HG02884 (cell line): ENCODE measurements at regions not wholly inside any gene's neighbourhood (a gene's known extent, or its start where the extent isn't known, plus 50 kb on each side); places are given as distances from the start of the nearest gene placed in this dataset.
A peak's percentile ranks its signal among the peaks of the same experiment; 100 is the strongest.
"Not testable (repeated sequence)": the region's sequence is repeated elsewhere in the genome, so short reads cannot be mapped to it uniquely, and the experiment has no call there.

Source experiments
- ATAC-seq: cut with Tn5 transposase; IDR thresholded peaks from one replicate; pipeline ENCODE4 v1.9.1; 2021; ENCODE audit warnings: mild to moderate bottlenecking, moderate library complexity; ENCODE audit not compliant: unreplicated experiment

GRCh38 chr1:234809854-234810245, 199.9 kb upstream of the IRF2BP2 start:
- ATAC-seq = not testable (repeated sequence)

DNA sequence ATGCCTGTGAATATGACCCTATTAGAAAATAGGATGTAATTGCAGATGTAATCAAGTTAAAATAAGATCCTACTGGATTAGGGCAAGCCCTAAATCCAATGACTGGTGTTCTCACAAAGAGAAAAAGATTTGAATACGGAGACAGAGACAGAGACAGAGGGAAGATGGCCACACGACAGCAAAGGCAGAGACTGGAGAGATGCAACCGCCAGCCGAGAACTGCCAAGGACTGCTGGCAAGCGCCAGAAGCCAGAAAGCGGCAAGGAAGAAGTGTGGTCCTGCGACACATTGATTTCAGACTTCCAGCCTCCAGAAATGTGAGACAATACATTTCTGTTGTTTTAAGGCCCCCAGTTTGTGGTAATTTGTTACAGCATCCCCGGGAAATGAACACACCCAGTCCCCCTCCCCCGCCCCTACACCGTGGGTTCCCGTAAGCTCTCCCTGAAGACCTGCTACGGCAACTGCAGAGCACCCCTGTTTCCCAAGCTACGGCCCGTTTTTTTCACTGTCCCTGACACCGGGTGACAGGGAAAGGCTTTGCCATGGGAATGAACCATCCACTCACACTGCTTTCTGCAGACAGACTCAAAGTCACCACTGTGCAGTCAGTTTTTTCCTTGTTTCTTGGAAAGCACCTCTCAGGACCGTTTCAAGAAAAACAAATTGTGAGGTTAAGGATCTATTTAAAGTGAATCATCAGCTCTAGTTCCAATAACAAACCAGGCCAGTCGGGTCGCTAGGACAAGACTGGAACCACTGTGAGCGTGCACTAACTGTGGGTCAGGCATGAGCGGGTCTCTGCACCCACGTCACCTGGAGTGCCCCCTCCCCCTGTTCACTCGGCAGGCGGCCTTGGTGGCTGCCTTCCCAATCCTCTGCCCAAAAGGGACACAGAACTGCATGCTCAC, 199.2 kb upstream of the IRF2BP2 start:
- peak; percentile 73 for ATAC-seq

DNA sequence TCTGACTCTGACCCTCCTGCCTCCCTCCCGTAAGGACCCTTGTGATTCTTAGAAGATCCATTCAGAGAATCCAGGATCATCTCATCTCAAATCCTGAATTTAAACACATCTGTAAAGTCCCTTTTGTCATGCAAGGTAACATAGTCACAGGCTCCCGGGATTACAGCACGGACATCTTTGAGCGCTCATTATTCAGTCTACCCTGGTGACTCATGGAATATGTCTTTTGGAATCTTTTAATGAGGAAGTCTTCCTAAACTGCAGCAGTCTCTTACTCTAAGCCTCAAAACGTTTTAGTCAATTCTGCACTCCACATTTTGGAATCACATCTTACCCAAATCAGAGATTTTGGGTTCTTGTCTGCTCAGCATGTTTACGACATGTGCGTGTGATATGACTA, 198.5 kb upstream of the IRF2BP2 start:
- not testable (repeated sequence) for ATAC-seq

DNA sequence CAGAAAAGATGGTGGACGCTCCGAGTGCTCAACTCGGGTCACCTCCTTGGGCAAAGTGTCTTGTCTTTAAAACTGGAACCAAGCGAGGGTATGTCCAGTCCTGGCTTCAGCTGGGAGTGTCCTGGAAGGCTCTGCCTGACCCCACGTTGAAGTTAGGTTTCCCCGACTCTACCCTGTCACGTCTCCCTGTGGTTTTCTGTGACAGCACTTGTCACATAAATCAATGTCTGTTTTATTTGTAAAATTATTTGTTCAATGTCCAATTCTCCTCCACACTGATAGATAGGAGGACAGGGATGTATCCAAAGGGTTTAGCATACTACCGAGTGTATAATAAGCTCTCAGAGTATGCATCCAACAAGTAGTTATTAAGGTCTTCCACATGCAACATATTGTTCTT, 197.7 kb upstream of the IRF2BP2 start:
- not testable (repeated sequence) for ATAC-seq

GRCh38 chr1:234802586-234802985, 192.6 kb upstream of the IRF2BP2 start:
- ATAC-seq = not testable (repeated sequence)

DNA sequence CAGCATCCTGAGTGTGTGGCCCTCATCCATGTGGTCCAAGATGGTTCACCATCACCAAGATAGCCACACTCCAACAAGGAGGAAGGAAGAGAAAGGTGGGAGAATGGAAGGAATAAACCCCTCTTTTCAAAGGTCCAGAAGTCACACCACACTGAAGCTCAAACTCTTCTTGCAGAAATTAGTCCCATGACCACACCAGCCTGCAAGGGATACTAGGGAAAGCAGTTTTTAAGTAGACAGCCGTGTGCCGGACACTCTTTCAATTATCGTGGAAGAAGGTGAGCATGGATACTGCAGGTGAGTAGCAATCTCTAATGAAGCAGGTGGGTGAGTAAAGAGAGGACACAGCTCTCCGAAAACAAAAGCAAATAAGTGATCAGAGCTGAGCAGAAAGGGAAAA, 191.7 kb upstream of the IRF2BP2 start:
- ATAC-seq = not testable (repeated sequence)

GRCh38 chr1:234801147-234801546, 191.2 kb upstream of the IRF2BP2 start:
- not testable (repeated sequence) for ATAC-seq

DNA sequence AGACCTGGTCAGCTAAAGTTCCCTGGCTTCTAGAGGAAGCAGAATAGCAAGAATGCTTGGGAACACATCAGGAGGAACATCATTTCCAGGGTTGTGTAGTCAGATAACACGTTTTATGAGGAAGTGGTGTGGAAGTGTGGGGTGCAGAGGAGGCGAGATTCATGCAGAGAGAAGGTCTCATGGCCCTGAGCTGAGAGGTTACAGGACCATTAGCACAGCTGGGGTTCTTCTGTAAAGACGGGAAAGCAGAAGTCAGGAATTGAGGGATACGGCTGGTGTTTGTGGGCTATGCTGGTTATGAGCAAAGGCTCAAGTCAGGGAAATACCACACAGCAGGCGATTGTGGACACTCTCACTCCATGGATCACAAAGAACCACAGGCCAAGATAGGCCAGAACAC, 190.6 kb upstream of the IRF2BP2 start:
- not testable (repeated sequence) for ATAC-seq

DNA sequence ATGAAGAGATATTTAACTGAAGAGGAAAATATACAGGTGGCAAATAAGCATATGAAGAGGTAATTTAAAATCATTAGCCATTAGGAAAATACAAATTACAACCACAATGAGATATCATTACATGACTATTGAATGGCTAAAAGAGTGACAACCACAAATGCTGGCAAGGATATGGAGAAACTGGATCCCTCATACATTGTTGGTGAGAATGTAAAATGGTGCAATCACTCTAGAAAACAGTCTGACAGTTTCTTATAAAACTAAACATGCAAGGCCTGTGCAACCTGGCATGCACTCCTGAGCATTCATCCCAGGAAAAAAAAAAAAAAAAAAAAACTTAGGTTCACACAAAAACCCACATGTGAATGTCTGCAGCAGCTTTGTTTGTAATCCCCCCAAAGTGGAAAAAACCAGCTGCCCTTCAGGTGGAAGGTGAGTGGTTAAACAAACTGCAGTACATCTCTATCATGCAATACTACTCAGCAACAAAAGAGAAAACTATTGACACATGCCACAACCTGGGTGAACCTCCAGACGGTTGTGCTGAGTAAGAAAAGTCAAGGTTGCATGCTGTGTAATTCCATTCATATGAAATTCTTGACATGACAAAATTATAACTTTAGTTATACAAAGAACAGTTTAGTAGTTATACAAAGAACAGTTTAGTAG, 189.2 kb upstream of the IRF2BP2 start:
- ATAC-seq = not testable (repeated sequence)

GRCh38 chr1:234797216-234797615, 187.2 kb upstream of the IRF2BP2 start:
- not testable (repeated sequence) for ATAC-seq

GRCh38 chr1:234796438-234796792, 186.4 kb upstream of the IRF2BP2 start:
- ATAC-seq = not testable (repeated sequence)

DNA sequence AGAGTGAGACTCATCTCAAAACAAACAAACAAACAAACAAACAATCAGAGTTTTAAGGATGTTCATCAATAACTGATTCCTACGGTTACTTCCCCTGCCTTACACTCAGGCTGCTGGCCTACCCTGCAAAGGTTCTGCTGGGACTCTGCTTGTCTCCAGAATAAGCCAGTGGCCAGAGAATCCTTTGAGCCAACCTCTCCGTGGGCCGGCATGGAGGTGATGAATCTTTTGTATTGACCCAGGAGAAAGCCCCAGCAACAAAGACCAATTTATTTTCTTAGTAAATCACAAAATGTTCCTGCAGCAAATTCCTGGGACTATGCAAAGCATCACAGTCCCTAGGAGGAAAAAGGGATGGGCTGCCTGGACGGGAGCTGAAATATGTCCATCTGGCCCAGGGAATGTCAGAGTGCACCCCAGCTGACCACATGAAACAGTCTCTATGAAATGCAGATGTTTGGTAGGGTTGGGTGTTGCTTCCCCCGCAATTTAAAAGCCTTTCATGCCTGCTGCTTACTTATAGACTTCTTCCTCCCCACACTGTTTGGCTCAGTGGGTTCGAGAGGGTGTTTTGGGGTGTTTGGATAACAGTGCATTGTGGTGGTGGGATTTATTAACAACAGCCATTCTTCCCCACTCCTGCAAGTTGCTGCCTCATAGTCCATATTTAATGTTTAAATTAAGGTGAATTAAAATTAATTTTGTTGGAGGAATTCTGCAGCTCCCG, 185.9 kb upstream of the IRF2BP2 start:
- ATAC-seq = not testable (repeated sequence)

DNA sequence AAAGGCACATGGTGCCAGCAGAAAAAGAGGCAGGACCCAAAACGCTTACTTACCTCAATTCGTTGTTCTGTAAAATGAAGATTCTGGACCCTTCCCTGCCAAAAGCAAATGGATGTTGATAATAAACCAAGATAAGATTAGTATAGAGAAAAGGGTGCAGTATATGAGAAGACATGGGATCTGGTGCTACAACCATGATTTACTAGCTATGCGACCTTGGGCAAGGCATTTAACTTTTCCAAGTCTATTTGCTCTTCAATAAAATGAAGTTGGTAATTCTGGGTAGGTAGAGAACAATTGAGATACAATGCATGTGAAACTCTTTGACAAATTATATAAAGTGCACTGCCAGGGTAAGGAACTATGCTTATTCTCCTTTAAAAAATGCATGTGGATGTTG, 185.0 kb upstream of the IRF2BP2 start:
- ATAC-seq = not testable (repeated sequence)

GRCh38 chr1:234794452-234794851, 184.5 kb upstream of the IRF2BP2 start:
- ATAC-seq = not testable (repeated sequence)

- ATAC-seq = not testable (repeated sequence)
These were observed 183.9 kb upstream of the IRF2BP2 start for GRCh38 chr1:234793924-234794323.

GRCh38 chr1:234792221-234792864, 182.4 kb upstream of the IRF2BP2 start:
- ATAC-seq = not testable (repeated sequence)

DNA sequence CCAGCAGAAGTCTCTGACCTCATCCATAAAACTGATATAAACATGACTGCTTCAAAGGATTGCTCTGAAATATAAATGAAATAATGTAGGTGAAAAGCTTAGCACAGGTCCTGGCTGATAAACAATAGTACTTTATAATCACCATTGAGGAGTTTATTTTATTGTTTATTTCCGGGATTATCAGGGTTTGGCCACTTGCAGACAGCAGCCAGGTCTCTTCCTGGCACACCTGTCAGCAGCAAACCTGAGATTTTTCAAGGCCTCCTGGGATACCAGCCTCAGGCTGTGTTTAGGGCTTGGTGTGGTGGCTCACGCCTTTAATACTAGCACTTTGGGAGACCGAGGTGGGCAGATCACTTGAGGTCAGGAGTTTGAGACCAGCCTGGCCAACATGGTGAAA, 181.6 kb upstream of the IRF2BP2 start:
- not testable (repeated sequence) for ATAC-seq

DNA sequence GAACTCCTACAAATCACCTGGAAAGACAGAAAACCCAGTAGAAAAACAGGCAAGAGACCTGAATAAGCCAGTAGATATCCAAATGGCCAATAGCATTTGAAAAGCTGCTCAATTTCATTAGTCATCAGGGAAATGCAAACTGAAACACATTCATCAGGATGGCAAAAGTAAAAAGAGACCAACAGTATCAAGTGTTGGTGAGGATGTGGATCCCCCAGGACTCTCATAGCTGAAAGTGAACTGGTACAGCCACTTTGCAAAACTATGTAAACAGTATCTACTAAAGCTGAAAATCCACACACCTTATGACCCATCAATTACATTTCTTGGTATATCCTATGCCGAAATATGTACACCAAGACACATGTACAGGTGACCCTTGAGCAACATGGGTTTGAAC, 180.4 kb upstream of the IRF2BP2 start:
- ATAC-seq = not testable (repeated sequence)

- not testable (repeated sequence) for ATAC-seq
These were observed 177.1 kb upstream of the IRF2BP2 start for GRCh38 chr1:234787011-234787584.

GRCh38 chr1:234785922-234786321, 175.9 kb upstream of the IRF2BP2 start:
- not testable (repeated sequence) for ATAC-seq
